ENCODE measurements at regions not wholly inside any gene's neighbourhood (a gene's known extent, or its start where the extent isn't known, plus 50 kb on each side); places are given as distances from the start of the nearest gene placed in this dataset.

GRCh38 chr18:77376733-77377094 lies 127.1 kb downstream of the GALR1 start:
- Histone ChIP-seq H3K4me2 (ENCODE audit: low read length) (no peak overlapping the region), H3K9me3 (ENCODE audit: control insufficient read depth, insufficient read depth, low read length) (no peaks in the 10 kb centered on the region), H3K79me2 (ENCODE audit: control insufficient read depth, low read length) (no peaks in the 10 kb centered on the region), H4K20me1 (ENCODE audit: control insufficient read depth, insufficient read depth, low read depth, low read length) (no peaks in the 10 kb centered on the region), H3K4me1 (ENCODE audit: control insufficient read depth, low read length) (no peaks in the 10 kb centered on the region), H3K9me2 (replicated peaks; ENCODE audit: control insufficient read depth, low read length) (no peaks in the 10 kb centered on the region), H3K27me3 (ENCODE audit: control insufficient read depth, low read length) (no peaks in the 10 kb centered on the region), H3K27ac (ENCODE audit: low read depth, low read length) (no peak overlapping the region), H3F3A (ENCODE audit: control insufficient read depth, insufficient read depth) (no peaks in the 10 kb centered on the region), H3K36me3 (ENCODE audit: control insufficient read depth, low read length) (no peaks in the 10 kb centered on the region), H3K4me3 (ENCODE audit: low read length) (no peak overlapping the region)
- no peak for TF ChIP-seq CTCF (IDR thresholded peaks at IDR 0.05; ENCODE audit: low read depth, low read length, poor library complexity, severe bottlenecking)

GRCh38 chr18:77377813-77378212 lies 128.2 kb downstream of the GALR1 start:
- Histone ChIP-seq H3K27me3 (ENCODE audit: control insufficient read depth, low read length) (no peaks in the 10 kb centered on the region; the same call in 1 of the 2 replicates), H3K4me3 (ENCODE audit: low read length) (no peak overlapping the region), H3K9me2 (replicated peaks; ENCODE audit: control insufficient read depth, low read length) (no peaks in the 10 kb centered on the region), H3K4me1 (ENCODE audit: control insufficient read depth, low read length) (no peaks in the 10 kb centered on the region), H4K20me1 (ENCODE audit: control insufficient read depth, insufficient read depth, low read depth, low read length) (no peaks in the 10 kb centered on the region), H3K27ac (ENCODE audit: low read depth, low read length) (no peak overlapping the region), H3K79me2 (ENCODE audit: control insufficient read depth, low read length) (no peaks in the 10 kb centered on the region), H3K36me3 (ENCODE audit: control insufficient read depth, low read length) (no peaks in the 10 kb centered on the region), H3K9me3 (ENCODE audit: control insufficient read depth, insufficient read depth, low read length) (no peaks in the 10 kb centered on the region), H3K4me2 (ENCODE audit: low read length) (no peak overlapping the region), H3F3A (ENCODE audit: control insufficient read depth, insufficient read depth) (no peaks in the 10 kb centered on the region)
- TF ChIP-seq EZH2phosphoT487 (IDR thresholded peaks at IDR 0.05; ENCODE audit: borderline replicate concordance, low read length) (no peak), CTCF (IDR thresholded peaks at IDR 0.05; ENCODE audit: low read depth, low read length, poor library complexity, severe bottlenecking) (no peak)

GRCh38 chr18:77379976-77380509 lies 130.4 kb downstream of the GALR1 start:
- Histone ChIP-seq H4K20me1 (ENCODE audit: control insufficient read depth, insufficient read depth, low read depth, low read length) (no peaks in the 10 kb centered on the region), H3K4me2 (ENCODE audit: low read length) (no peak overlapping the region), H3K4me3 (ENCODE audit: low read length) (no peak overlapping the region), H3F3A (ENCODE audit: control insufficient read depth, insufficient read depth) (no peaks in the 10 kb centered on the region), H3K9me3 (ENCODE audit: control insufficient read depth, insufficient read depth, low read length) (no peaks in the 10 kb centered on the region), H3K36me3 (ENCODE audit: control insufficient read depth, low read length) (no peaks in the 10 kb centered on the region), H3K4me1 (ENCODE audit: control insufficient read depth, low read length) (no peaks in the 10 kb centered on the region), H3K79me2 (ENCODE audit: control insufficient read depth, low read length) (no peaks in the 10 kb centered on the region), H3K27me3 (ENCODE audit: control insufficient read depth, low read length) (no peaks in the 10 kb centered on the region; the same call in 1 of the 2 replicates), H3K27ac (ENCODE audit: low read depth, low read length) (no peak overlapping the region), H3K9me2 (replicated peaks; ENCODE audit: control insufficient read depth, low read length) (no peaks in the 10 kb centered on the region)
- TF ChIP-seq CTCF (IDR thresholded peaks at IDR 0.05; ENCODE audit: low read depth, low read length, poor library complexity, severe bottlenecking) = no peak
- TF ChIP-seq EZH2phosphoT487 (IDR thresholded peaks at IDR 0.05; ENCODE audit: borderline replicate concordance, low read length) = no peak
